Mesenchymal stem cell (in vitro differentiated cells and primary cell): ENCODE measurements at regions not wholly inside any gene's neighbourhood (a gene's known extent, or its start where the extent isn't known, plus 50 kb on each side); places are given as distances from the start of the nearest gene placed in this dataset.

ENCODE experiments used
- DNase-seq: peaks from one replicate; pipeline ENCODE4 v3.0.0-alpha.2; 2013
- H2AFZ ChIP-seq: one replicate; pipeline ENCODE4 v1.6.1; 2013; ENCODE audit warnings: low read depth, mild to moderate bottlenecking, control low read depth, inconsistent platforms, low read length, moderate library complexity
- H2AK5ac ChIP-seq: 2 replicates; pipeline ENCODE4 v1.6.1; 2013; ENCODE audit warnings: low read length, moderate library complexity, mild to moderate bottlenecking, inconsistent platforms; ENCODE audit not compliant: severe bottlenecking
- H2BK120ac ChIP-seq: one replicate; pipeline ENCODE4 v1.6.1; 2013; ENCODE audit warnings: low read depth, mild to moderate bottlenecking, inconsistent platforms, low read length, moderate library complexity
- H2BK12ac ChIP-seq, 2 experiments: one replicate each; pipeline ENCODE4 v1.6.1; 2013; ENCODE audit warnings: inconsistent platforms in 2 of 2, low read length in 2 of 2, mild to moderate bottlenecking in 2 of 2, moderate library complexity in 2 of 2, control low read depth in 1 of 2
- H2BK15ac ChIP-seq: one replicate; pipeline ENCODE4 v1.6.1; 2013; ENCODE audit warnings: mild to moderate bottlenecking, low read depth, inconsistent platforms; ENCODE audit not compliant: poor library complexity, severe bottlenecking
- H2BK5ac ChIP-seq: 2 replicates; pipeline ENCODE4 v1.6.1; 2013; ENCODE audit warnings: low read depth, mild to moderate bottlenecking, low read length, control low read depth, inconsistent platforms; ENCODE audit not compliant: poor library complexity, severe bottlenecking
- H3K14ac ChIP-seq, 2 experiments: one replicate each; pipeline ENCODE4 v1.6.1; 2013; ENCODE audit warnings: inconsistent platforms in 2 of 2, low read length in 2 of 2, control low read depth in 1 of 2, mild to moderate bottlenecking in 1 of 2, moderate library complexity in 1 of 2
- H3K18ac ChIP-seq, 2 experiments: one replicate each; pipeline ENCODE4 v1.6.1; 2013; ENCODE audit warnings: inconsistent platforms in 2 of 2, low read length in 2 of 2, control low read depth in 1 of 2, low read depth in 1 of 2, mild to moderate bottlenecking in 1 of 2
- H3K23ac ChIP-seq, 2 experiments: one replicate each; pipeline ENCODE4 v1.6.1; 2013; ENCODE audit warnings: inconsistent platforms in 2 of 2, low read length in 2 of 2, mild to moderate bottlenecking in 2 of 2, moderate library complexity in 2 of 2, control low read depth in 1 of 2
- H3K27ac ChIP-seq: 2 replicates; pipeline ENCODE4 v1.5.1; 2013; ENCODE audit warnings: mild to moderate bottlenecking, moderate library complexity, low read length, control low read depth, inconsistent platforms; ENCODE audit not compliant: poor library complexity, severe bottlenecking
- H3K27me3 ChIP-seq, 2 experiments: 2 replicates each; pipeline versions ENCODE4 v1.6.1 to v1.7.0; 2013; ENCODE audit warnings: low read length in 2 of 2, mild to moderate bottlenecking in 2 of 2, moderate library complexity in 2 of 2, control low read depth in 1 of 2, inconsistent platforms in 1 of 2; ENCODE audit not compliant: control insufficient read depth in 1 of 2, insufficient read depth in 1 of 2
- H3K36me3 ChIP-seq, 2 experiments: 2 replicates each; pipeline versions ENCODE4 v1.6.1 to v1.7.0; 2013; ENCODE audit warnings: low read length in 2 of 2, control low read depth in 1 of 2, inconsistent platforms in 1 of 2, low read depth in 1 of 2, mild to moderate bottlenecking in 1 of 2; ENCODE audit not compliant: insufficient read depth in 2 of 2, control insufficient read depth in 1 of 2
- H3K4ac ChIP-seq, 2 experiments: one replicate each; pipeline ENCODE4 v1.6.1; 2013; ENCODE audit warnings: inconsistent platforms in 2 of 2, low read length in 2 of 2, mild to moderate bottlenecking in 2 of 2, moderate library complexity in 2 of 2, control low read depth in 1 of 2, low read depth in 1 of 2
- H3K4me1 ChIP-seq: 2 replicates; pipeline ENCODE4 v1.6.1; 2013; ENCODE audit warnings: low read depth, low read length, control low read depth; ENCODE audit not compliant: control insufficient read depth, insufficient read depth
- H3K4me2 ChIP-seq: 2 replicates; pipeline ENCODE4 v1.6.1; 2013; ENCODE audit warnings: low read length, mild to moderate bottlenecking, inconsistent platforms; ENCODE audit not compliant: poor library complexity, severe bottlenecking
- H3K4me3 ChIP-seq, 2 experiments: 2 replicates each; pipeline versions ENCODE4 v1.5.1 to v1.7.0; 2013; ENCODE audit warnings: low read length in 2 of 2, mild to moderate bottlenecking in 2 of 2, control low read depth in 1 of 2, low read depth in 1 of 2; ENCODE audit not compliant: insufficient read depth in 1 of 2
- H3K79me1 ChIP-seq: replicated peaks from 2 replicates; pipeline ENCODE4 v1.6.1; 2013; ENCODE audit warnings: mild to moderate bottlenecking, control low read depth, low read length, inconsistent platforms; ENCODE audit not compliant: poor library complexity, severe bottlenecking
- H3K9ac ChIP-seq: 2 replicates; pipeline ENCODE4 v1.7.0; 2013; ENCODE audit warnings: mild to moderate bottlenecking, low read length, moderate library complexity
- H3K9me3 ChIP-seq: 2 replicates; pipeline ENCODE4 v1.7.0; 2013; ENCODE audit warnings: mild to moderate bottlenecking, low read length; ENCODE audit not compliant: control insufficient read depth
- H4K8ac ChIP-seq: one replicate; pipeline ENCODE4 v1.6.1; 2013; ENCODE audit warnings: inconsistent platforms, mild to moderate bottlenecking, low read length, moderate library complexity
- H4K91ac ChIP-seq: one replicate; pipeline ENCODE4 v1.6.1; 2013; ENCODE audit warnings: mild to moderate bottlenecking, low read length, inconsistent platforms
- WGBS: methylation state at CpG from one replicate; pipeline ENCODE4 v1.1.7; 2013; ENCODE audit warnings: mixed read lengths; 5-methylcytosine and 5-hydroxymethylcytosine counted together

- H3K18ac ChIP-seq, result no peak overlapping the region
- no peak overlapping the region for H3K23ac ChIP-seq
- DNase-seq, result no peak
- no peak overlapping the region for H3K4me2 ChIP-seq
- no peak overlapping the region for H3K27ac ChIP-seq
- no peaks in the 10 kb centered on the region for H3K4me1 ChIP-seq
- H2BK12ac ChIP-seq, result no peak overlapping the region
- WGBS, result 84% methylated on average over 2 of the region's 2 CpGs
- H3K14ac ChIP-seq, result no peak overlapping the region
- no peak overlapping the region for H4K8ac ChIP-seq
- H2BK5ac ChIP-seq, result no peak overlapping the region
- peaks cover under 1% of the 10 kb centered on the region for H3K9me3 ChIP-seq
- H4K91ac ChIP-seq, result no peak overlapping the region
- no peaks in the 10 kb centered on the region for H3K36me3 ChIP-seq
- no peaks in the 10 kb centered on the region for H3K79me1 ChIP-seq
- H3K9ac ChIP-seq, result no peak overlapping the region
- H2AFZ ChIP-seq, result no peak overlapping the region
- no peak overlapping the region for H2BK120ac ChIP-seq
- no peaks in the 10 kb centered on the region for H3K27me3 ChIP-seq
- no peak overlapping the region for H2AK5ac ChIP-seq
- no peak overlapping the region for H3K4me3 ChIP-seq
- no peak overlapping the region for H2BK15ac ChIP-seq
- no peak overlapping the region for H3K4ac ChIP-seq
Observed at GRCh38 chr13:83634601-83635000, 247.7 kb downstream of the SLITRK1 start.

DNA sequence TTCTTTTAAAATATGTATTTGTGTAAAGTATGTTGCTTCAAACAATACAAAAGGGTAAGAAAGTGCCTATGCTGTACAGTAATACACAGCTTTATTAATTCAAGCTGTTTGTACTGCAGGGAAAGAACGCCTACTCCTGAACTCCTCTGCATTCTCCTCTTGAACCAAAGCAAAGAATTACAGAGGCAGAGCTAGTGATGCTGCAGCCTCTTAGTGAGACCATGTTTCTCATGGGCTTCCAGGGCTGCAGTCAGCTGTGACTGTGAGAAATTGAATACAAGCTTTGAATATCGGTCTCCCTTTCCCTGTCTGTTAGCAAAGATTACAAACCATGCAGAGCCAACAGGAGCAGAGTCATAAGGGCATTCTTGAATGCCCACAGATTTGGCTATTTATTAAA lies 248.5 kb downstream of the SLITRK1 start:
- H3K18ac ChIP-seq, result no peak overlapping the region
- WGBS, result 89% methylated on average over 2 of the region's 2 CpGs
- no peaks in the 10 kb centered on the region for H3K9me3 ChIP-seq
- H3K36me3 ChIP-seq, result no peaks in the 10 kb centered on the region
- no peak overlapping the region for H4K91ac ChIP-seq
- H3K23ac ChIP-seq, result no peak overlapping the region
- H3K27ac ChIP-seq, result no peak overlapping the region
- no peak overlapping the region for H2BK12ac ChIP-seq
- no peak overlapping the region for H3K9ac ChIP-seq
- no peak overlapping the region for H3K4me2 ChIP-seq
- H3K4me1 ChIP-seq, result no peaks in the 10 kb centered on the region
- no peak overlapping the region for H3K14ac ChIP-seq
- H2BK15ac ChIP-seq, result no peak overlapping the region
- no peak for DNase-seq
- no peak overlapping the region for H4K8ac ChIP-seq
- no peak overlapping the region for H2AK5ac ChIP-seq
- no peak overlapping the region for H2BK120ac ChIP-seq
- H3K4me3 ChIP-seq, result no peak overlapping the region
- H3K4ac ChIP-seq, result no peak overlapping the region
- H3K79me1 ChIP-seq, result no peaks in the 10 kb centered on the region
- H2BK5ac ChIP-seq, result no peak overlapping the region
- H2AFZ ChIP-seq, result no peak overlapping the region
- H3K27me3 ChIP-seq, result no peaks in the 10 kb centered on the region

GRCh38 chr13:83622422-83622784 lies 259.9 kb downstream of the SLITRK1 start:
- H3K4me2 ChIP-seq, result no peak overlapping the region
- no peak overlapping the region for H3K4ac ChIP-seq

GRCh38 chr13:83621765-83622421 lies 260.4 kb downstream of the SLITRK1 start:
- Histone ChIP-seq H3K27me3 (no peaks in the 10 kb centered on the region), H4K8ac (no peak overlapping the region), H3K23ac (no peak overlapping the region), H3K4me3 (no peak overlapping the region), H3K36me3 (no peaks in the 10 kb centered on the region), H3K27ac (no peak overlapping the region), H3K9me3 (peaks cover 3% of the 10 kb centered on the region), H3K18ac (no peak overlapping the region), H2BK5ac (no peak overlapping the region), H3K79me1 (no peaks in the 10 kb centered on the region), H4K91ac (no peak overlapping the region), H2AFZ (no peak overlapping the region), H2BK12ac (no peak overlapping the region), H3K4me1 (peaks cover 2% of the 10 kb centered on the region), H2BK120ac (no peak overlapping the region), H3K4ac (no peak overlapping the region), H3K4me2 (no peak overlapping the region), H3K14ac (no peak overlapping the region), H2AK5ac (no peak overlapping the region), H2BK15ac (no peak overlapping the region), H3K9ac (no peak overlapping the region)
- no peak for DNase-seq
- 84% methylated on average over 9 of the region's 10 CpGs for WGBS

More at GRCh38 chr13:83622422-83622784, 259.9 kb downstream of the SLITRK1 start:
- Histone ChIP-seq H3K4me1 (peaks cover 2% of the 10 kb centered on the region), H3K79me1 (no peaks in the 10 kb centered on the region), H3K36me3 (no peaks in the 10 kb centered on the region), H3K14ac (no peak overlapping the region), H3K9ac (no peak overlapping the region), H2BK5ac (no peak overlapping the region), H2AFZ (no peak overlapping the region), H3K18ac (no peak overlapping the region), H4K91ac (no peak overlapping the region), H4K8ac (no peak overlapping the region), H3K9me3 (peaks cover 3% of the 10 kb centered on the region), H3K27me3 (no peaks in the 10 kb centered on the region), H2AK5ac (no peak overlapping the region), H3K23ac (no peak overlapping the region), H2BK15ac (no peak overlapping the region), H2BK120ac (no peak overlapping the region), H2BK12ac (no peak overlapping the region), H3K4me3 (no peak overlapping the region), H3K27ac (no peak overlapping the region)
- DNase-seq, result no peak
- 68% methylated on average over 2 of the region's 2 CpGs for WGBS
